H1 (cell line): ENCODE measurements at regions not wholly inside any gene's neighbourhood (a gene's known extent, or its start where the extent isn't known, plus 50 kb on each side); places are given as distances from the start of the nearest gene placed in this dataset.
A peak's percentile ranks its signal among the peaks of the same experiment; 100 is the strongest.

Source experiments
- CTCF ChIA-PET: fragments of 300-600 bp; sonication (Branson Sonifier 250); formaldehyde crosslinking; loops from one replicate; lab custom pipeline; 2021; ENCODE audit not compliant: partially characterized antibody; lab: Charles Lee
- POLR2A ChIA-PET: fragments of 300-600 bp; sonication (Branson Sonifier 250); formaldehyde crosslinking; loops from one replicate; lab custom pipeline; 2021; ENCODE audit warnings: inconsistent platforms; ENCODE audit not compliant: partially characterized antibody; lab: Charles Lee
- DNase-seq, 2 experiments: peaks; one replicate each; pipeline versions ENCODE4 v3.0.0 to v3.0.0-alpha.2; 2010 to 2022; ENCODE audit warnings: low spot score in 2 of 2, low read depth in 1 of 2, mixed read lengths in 1 of 2
- FAIRE-seq: peaks from 2 replicates; lab custom pipeline; 2011; peaks lifted over from hg19 to GRCh38; lab: Jason Lieb, UNC
- H2AFZ ChIP-seq: 2 replicates; pipeline ENCODE4 v1.8.1; 2012; ENCODE audit warnings: low read length, inconsistent platforms
- H2AK5ac ChIP-seq: 2 replicates; pipeline ENCODE4 v1.6.1; 2013; ENCODE audit warnings: low read depth, low read length
- H2BK120ac ChIP-seq: replicated peaks from 2 replicates; pipeline ENCODE3; 2013; ENCODE audit warnings: low read depth, low read length, inconsistent platforms
- H2BK12ac ChIP-seq: 2 replicates; pipeline ENCODE4 v1.6.1; 2013; ENCODE audit warnings: low read depth, low read length
- H2BK15ac ChIP-seq: 2 replicates; pipeline ENCODE4 v1.6.1; 2013; ENCODE audit warnings: low read length
- H2BK20ac ChIP-seq: 2 replicates; pipeline ENCODE4 v1.6.1; 2013; ENCODE audit warnings: low read length
- H2BK5ac ChIP-seq: 2 replicates; pipeline ENCODE4 v1.6.1; 2013; ENCODE audit warnings: low read depth, low read length
- H3K14ac ChIP-seq: 2 replicates; pipeline ENCODE4 v1.6.1; 2013; ENCODE audit warnings: inconsistent platforms; ENCODE audit not compliant: insufficient read length
- H3K18ac ChIP-seq: 2 replicates; pipeline ENCODE4 v1.6.1; 2013; ENCODE audit warnings: low read length; ENCODE audit errors: extremely low read depth
- H3K23ac ChIP-seq: 2 replicates; pipeline ENCODE4 v1.6.1; 2013; ENCODE audit warnings: inconsistent platforms; ENCODE audit not compliant: insufficient read length
- H3K23me2 ChIP-seq: 2 replicates; pipeline ENCODE4 v1.6.1; 2013; ENCODE audit warnings: low read depth, low read length
- H3K27ac ChIP-seq: 2 replicates; pipeline ENCODE4 v1.6.1; 2011; ENCODE audit warnings: low read depth, low read length, inconsistent platforms
- H3K27me3 ChIP-seq, 4 experiments: replicated peaks in 1 of 4; 1 replicate in 1 of 4; 2 replicates in 3 of 4; pipeline versions ENCODE4 v1.6.1 to v1.8.1; 2011 to 2013; ENCODE audit warnings: low read length in 3 of 4, mild to moderate bottlenecking in 3 of 4, inconsistent platforms in 2 of 4, mixed read lengths in 2 of 4, moderate library complexity in 1 of 4; ENCODE audit not compliant: control insufficient read depth in 3 of 4, insufficient read depth in 3 of 4; ENCODE audit errors: extremely low read depth in 1 of 4
- H3K36me3 ChIP-seq, 4 experiments: 2 replicates each; pipeline versions ENCODE4 v1.6.1 to v1.8.1; 2011 to 2013; ENCODE audit warnings: mild to moderate bottlenecking in 4 of 4, low read length in 3 of 4, moderate library complexity in 2 of 4, control low read depth in 1 of 4, inconsistent platforms in 1 of 4; ENCODE audit not compliant: insufficient read depth in 4 of 4, control insufficient read depth in 2 of 4
- H3K4ac ChIP-seq: replicated peaks from 2 replicates; pipeline ENCODE3; 2013; ENCODE audit warnings: low read length, low read depth, mixed read lengths, inconsistent platforms; ENCODE audit not compliant: insufficient read length
- H3K4me1 ChIP-seq, 4 experiments: replicated peaks in 1 of 4; 1 replicate in 1 of 4; 2 replicates in 3 of 4; pipeline versions ENCODE4 v1.6.1 to v1.8.1; 2011 to 2013; ENCODE audit warnings: low read length in 3 of 4, inconsistent platforms in 2 of 4, mixed read lengths in 1 of 4; ENCODE audit not compliant: insufficient read depth in 4 of 4, control insufficient read depth in 3 of 4
- H3K4me2 ChIP-seq, 2 experiments: 2 replicates each; pipeline versions ENCODE4 v1.6.1 to v1.8.1; 2011 to 2013; ENCODE audit warnings: low read depth in 2 of 2, low read length in 2 of 2, control low read depth in 1 of 2, inconsistent platforms in 1 of 2, mild to moderate bottlenecking in 1 of 2; ENCODE audit not compliant: insufficient read depth in 1 of 2
- H3K4me3 ChIP-seq, 4 experiments: fragments of 200-600, 300-600 bp in 1 of 4; sonication (generic), shearing (Covaris generic), sonication (Bioruptor Twin) in 1 of 4; 2 replicates each; pipeline versions ENCODE4 v1.5.1 to v1.8.1; 2011 to 2016; ENCODE audit warnings: low read length in 4 of 4, low read depth in 3 of 4, control low read depth in 2 of 4, inconsistent platforms in 2 of 4, mild to moderate bottlenecking in 2 of 4, mixed read lengths in 1 of 4, moderate library complexity in 1 of 4; ENCODE audit not compliant: insufficient read depth in 2 of 4; ENCODE audit errors: extremely low read depth in 1 of 4
- H3K56ac ChIP-seq: replicated peaks from 2 replicates; pipeline ENCODE3; 2013; ENCODE audit warnings: low read depth, mild to moderate bottlenecking, mixed read lengths, low read length, inconsistent platforms; ENCODE audit not compliant: insufficient read length
- H3K79me1 ChIP-seq: 2 replicates; pipeline ENCODE4 v1.6.1; 2013; ENCODE audit warnings: low read depth, low read length, control low read depth
- H3K79me2 ChIP-seq, 2 experiments: 2 replicates each; pipeline versions ENCODE4 v1.6.1 to v1.8.1; 2012 to 2013; ENCODE audit warnings: low read length in 2 of 2, mild to moderate bottlenecking in 2 of 2, inconsistent platforms in 1 of 2; ENCODE audit not compliant: insufficient read depth in 2 of 2, control insufficient read depth in 1 of 2
- H3K9ac ChIP-seq, 4 experiments: replicated peaks in 1 of 4; 1 replicate in 1 of 4; 2 replicates in 3 of 4; pipeline versions ENCODE4 v1.6.1 to v1.8.1; 2011 to 2013; ENCODE audit warnings: low read depth in 3 of 4, low read length in 3 of 4, control low read depth in 2 of 4, mild to moderate bottlenecking in 2 of 4, moderate library complexity in 2 of 4, inconsistent platforms in 1 of 4; ENCODE audit errors: extremely low read depth in 1 of 4
- H3K9me3 ChIP-seq, 2 experiments: 2 replicates each; pipeline versions ENCODE4 v1.6.1 to v1.8.1; 2012 to 2013; ENCODE audit warnings: mild to moderate bottlenecking in 2 of 2, moderate library complexity in 2 of 2, control low read depth in 1 of 2, inconsistent platforms in 1 of 2, low read depth in 1 of 2, low read length in 1 of 2, mixed read lengths in 1 of 2; ENCODE audit not compliant: insufficient read depth in 2 of 2
- H4K20me1 ChIP-seq, 2 experiments: replicated peaks in 1 of 2; 2 replicates each; pipeline versions ENCODE3 to v1.8.1; 2011 to 2013; ENCODE audit warnings: inconsistent platforms in 2 of 2, low read length in 2 of 2, mild to moderate bottlenecking in 1 of 2; ENCODE audit not compliant: insufficient read depth in 2 of 2, control insufficient read depth in 1 of 2
- H4K5ac ChIP-seq: 2 replicates; pipeline ENCODE4 v1.6.1; 2013; ENCODE audit warnings: low read length, low read depth, mixed read lengths, inconsistent platforms; ENCODE audit not compliant: insufficient read length
- H4K8ac ChIP-seq: 2 replicates; pipeline ENCODE4 v1.8.0; 2013; ENCODE audit warnings: mild to moderate bottlenecking, moderate library complexity, low read length, inconsistent platforms; ENCODE audit not compliant: insufficient read depth; ENCODE audit errors: extremely low read depth
- H4K91ac ChIP-seq: replicated peaks from 2 replicates; pipeline ENCODE3; 2013; ENCODE audit warnings: low read length, mixed read lengths, inconsistent platforms; ENCODE audit not compliant: insufficient read length
- CEBPB ChIP-seq: IDR thresholded peaks from 2 replicates; pipeline ENCODE4 v1.6.1; 2012; ENCODE audit warnings: low read depth, low read length
- EP300 ChIP-seq, 2 experiments: IDR thresholded peaks; 1 replicate in 1 of 2; 2 replicates in 1 of 2; pipeline ENCODE4 v1.6.1; 2011 to 2012; ENCODE audit warnings: low read depth in 2 of 2, low read length in 2 of 2, mild to moderate bottlenecking in 2 of 2, borderline replicate concordance in 1 of 2, inconsistent platforms in 1 of 2, moderate library complexity in 1 of 2
- EZH2 ChIP-seq: fragments of 200-600 bp; sonication (generic); IDR thresholded peaks from 2 replicates; pipeline ENCODE4 v1.7.1; 2012; ENCODE audit warnings: low read depth, mild to moderate bottlenecking, moderate library complexity, low read length, inconsistent platforms; ENCODE audit not compliant: severe bottlenecking
- MAFK ChIP-seq: IDR thresholded peaks from 2 replicates; pipeline ENCODE4 v1.6.1; 2012; ENCODE audit warnings: low read depth, mild to moderate bottlenecking, improper control_type of control experiment, low read length
- PHF8 ChIP-seq: fragments of 200-600 bp; sonication (generic); conservative IDR thresholded peaks from 2 replicates; pipeline ENCODE4 v1.7.1; 2012; ENCODE audit warnings: low read depth, mild to moderate bottlenecking, inconsistent platforms, low read length, moderate library complexity
- POLR2AphosphoS5 ChIP-seq: IDR thresholded peaks from 2 replicates; pipeline ENCODE4 v1.6.1; 2011; ENCODE audit warnings: low read depth, low read length
- SAP30 ChIP-seq: fragments of 300-600 bp; sonication (generic); IDR thresholded peaks from 2 replicates; pipeline ENCODE4 v1.7.1; 2012; ENCODE audit warnings: low read length, moderate library complexity, mild to moderate bottlenecking, inconsistent platforms; ENCODE audit not compliant: insufficient read depth, insufficient replicate concordance
- SP2 ChIP-seq: IDR thresholded peaks from 2 replicates; pipeline ENCODE4 v1.6.1; 2012; ENCODE audit warnings: mild to moderate bottlenecking, low read length, inconsistent platforms
- TCF12 ChIP-seq: IDR thresholded peaks from 2 replicates; pipeline ENCODE4 v1.6.1; 2011; ENCODE audit warnings: low read depth, mild to moderate bottlenecking, low read length
- TEAD4 ChIP-seq: IDR thresholded peaks from 2 replicates; pipeline ENCODE4 v1.6.1; 2012; ENCODE audit warnings: low read depth, low read length, inconsistent platforms, mixed read lengths
- ZNF274 ChIP-seq: IDR thresholded peaks from 2 replicates; pipeline ENCODE4 v1.7.0; 2012; ENCODE audit warnings: low read length, borderline replicate concordance; ENCODE audit errors: extremely low read depth
- WGBS, 2 experiments: shearing (Covaris generic) in 1 of 2; methylation state at CpG; one replicate each; pipeline versions ENCODE4 v1.1.6 to v1.1.7; 2013 to 2015; ENCODE audit warnings: low lambda C conversion rate in 2 of 2, mixed read lengths in 2 of 2, inconsistent platforms in 1 of 2, low coverage in 1 of 2, missing lambda C conversion rate in 1 of 2; ENCODE audit not compliant: insufficient replicate concordance in 2 of 2, insufficient coverage in 1 of 2, insufficient read length in 1 of 2; ENCODE audit errors: extremely low coverage in 1 of 2, missing lambda C conversion rate in 1 of 2; 5-methylcytosine and 5-hydroxymethylcytosine counted together

DNA sequence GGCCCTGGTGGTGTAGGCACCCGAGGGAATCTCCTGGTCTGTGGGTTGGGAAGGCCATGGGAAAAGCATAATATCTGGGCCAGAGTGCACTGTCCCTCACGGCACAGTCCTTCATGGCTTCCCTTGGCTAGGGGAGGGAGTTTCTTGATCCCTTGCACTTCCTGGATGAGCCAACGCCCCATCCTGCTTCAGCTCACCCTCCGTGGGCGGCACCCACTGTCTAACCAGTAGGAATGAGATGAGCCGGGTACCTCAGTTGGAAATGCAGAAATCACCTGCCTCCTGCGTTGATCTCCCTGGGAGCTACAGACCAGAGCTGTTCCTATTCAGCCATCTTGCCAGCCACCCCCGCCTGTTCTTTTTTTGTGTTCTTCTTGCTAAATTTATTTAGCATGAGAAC lies 134.4 kb downstream of the LEPR start:
- no peak overlapping the region for H3K23ac ChIP-seq
- H3K4me1 ChIP-seq = no peaks in the 10 kb centered on the region
- no peak overlapping the region for H2AK5ac ChIP-seq
- ChIA-PET CTCF (interaction anchor here (0.9 kb wide), 1 partner anchor 286 kb away, joined by 3 read pairs; no protein-coding TSS in a partner anchor), POLR2A (no interaction called here)
- H3K27me3 ChIP-seq = no peaks in the 10 kb centered on the region
- no peaks in the 10 kb centered on the region for H3K79me1 ChIP-seq
- H4K20me1 ChIP-seq = no peaks in the 10 kb centered on the region
- H3K9me3 ChIP-seq = no peaks in the 10 kb centered on the region
- H2BK120ac ChIP-seq = no peak overlapping the region
- H3K4me2 ChIP-seq = no peak overlapping the region
- no peak overlapping the region for H3K14ac ChIP-seq
- no peak overlapping the region for H3K56ac ChIP-seq
- no peak for FAIRE-seq
- H2BK20ac ChIP-seq = no peak overlapping the region; the same call in 1 of the 2 replicates
- H3K36me3 ChIP-seq = no peaks in the 10 kb centered on the region
- H4K91ac ChIP-seq = no peak overlapping the region
- no peak overlapping the region for H2AFZ ChIP-seq
- no peak overlapping the region for H2BK5ac ChIP-seq
- no peak overlapping the region for H3K4me3 ChIP-seq
- 89% methylated on average over 8 of the region's 8 CpGs; no CpG with 5 or more reads in 1 of the 2 experiments for WGBS, 2 experiments
- TF ChIP-seq MAFK (no peak), POLR2AphosphoS5 (no peak), PHF8 (no peak), TEAD4 (no peak), TCF12 (no peak), SAP30 (no peak), CEBPB (no peak), ZNF274 (no peak), SP2 (no peak), EP300 (IDR thresholded peaks at IDR 0.05; ENCODE audit: borderline replicate concordance in 1 of 2, low read depth in 2 of 2, low read length in 2 of 2) (no peak), EZH2 (no peak)
- H4K8ac ChIP-seq = no peak overlapping the region
- no peak overlapping the region for H3K18ac ChIP-seq
- H2BK15ac ChIP-seq = no peak overlapping the region
- H4K5ac ChIP-seq = no peak overlapping the region
- 0 out of 2 replicates have a peak overlapping the region, but pooled peaks have one; percentile 2 for H2BK12ac ChIP-seq
- H3K79me2 ChIP-seq = no peaks in the 10 kb centered on the region
- H3K27ac ChIP-seq = no peak overlapping the region
- DNase-seq = no peak
- no peaks in the 10 kb centered on the region for H3K23me2 ChIP-seq
- H3K4ac ChIP-seq = no peak overlapping the region
- H3K9ac ChIP-seq = no peak overlapping the region
